H9 (cell line): ENCODE measurements at regions not wholly inside any gene's neighbourhood (a gene's known extent, or its start where the extent isn't known, plus 50 kb on each side); places are given as distances from the start of the nearest gene placed in this dataset.

Source experiments
- DNase-seq: peaks from one replicate; pipeline ENCODE4 v3.0.0-alpha.2; 2017
- H2AFZ ChIP-seq: one replicate; pipeline ENCODE4 v1.6.1; 2013; ENCODE audit warnings: mild to moderate bottlenecking, low read length, control low read depth, moderate library complexity
- H2AK5ac ChIP-seq: 2 replicates; pipeline ENCODE4 v1.6.1; 2013; ENCODE audit warnings: low read length, control low read depth, mixed read lengths; ENCODE audit not compliant: insufficient read length
- H2BK120ac ChIP-seq: one replicate; pipeline ENCODE4 v1.6.1; 2013; ENCODE audit warnings: low read depth, mild to moderate bottlenecking, low read length, control low read depth, inconsistent platforms; ENCODE audit not compliant: poor library complexity, severe bottlenecking
- H2BK12ac ChIP-seq: 2 replicates; pipeline ENCODE4 v1.6.1; 2013; ENCODE audit warnings: low read length, control low read depth, mixed read lengths, low read depth; ENCODE audit not compliant: insufficient read length
- H2BK15ac ChIP-seq: 2 replicates; pipeline ENCODE4 v1.6.1; 2013; ENCODE audit warnings: low read depth, low read length, control low read depth
- H2BK20ac ChIP-seq: one replicate; pipeline ENCODE4 v1.6.1; 2013; ENCODE audit warnings: low read depth, mild to moderate bottlenecking, low read length, control low read depth, inconsistent platforms; ENCODE audit not compliant: poor library complexity, severe bottlenecking
- H2BK5ac ChIP-seq: 2 replicates; pipeline ENCODE4 v1.6.1; 2013; ENCODE audit warnings: low read length, control low read depth, mixed read lengths; ENCODE audit not compliant: insufficient read length
- H3K14ac ChIP-seq: 2 replicates; pipeline ENCODE4 v1.6.1; 2013; ENCODE audit warnings: low read length, control low read depth; ENCODE audit not compliant: insufficient read depth
- H3K18ac ChIP-seq: 2 replicates; pipeline ENCODE4 v1.6.1; 2013; ENCODE audit warnings: low read depth, mild to moderate bottlenecking, mixed read lengths, low read length, control low read depth; ENCODE audit not compliant: insufficient read length
- H3K23ac ChIP-seq: 2 replicates; pipeline ENCODE4 v1.6.1; 2013; ENCODE audit warnings: low read length, control low read depth, mixed read lengths, low read depth; ENCODE audit not compliant: insufficient read length
- H3K23me2 ChIP-seq: 2 replicates; pipeline ENCODE4 v1.6.1; 2013; ENCODE audit warnings: low read depth, mild to moderate bottlenecking, mixed read lengths, low read length, control low read depth; ENCODE audit not compliant: insufficient read length, poor library complexity, severe bottlenecking
- H3K27ac ChIP-seq: 2 replicates; pipeline ENCODE4 v1.5.1; 2013; ENCODE audit warnings: low read length, control low read depth, mixed read lengths, low read depth; ENCODE audit not compliant: insufficient read length
- H3K27me3 ChIP-seq: 2 replicates; pipeline ENCODE4 v1.6.1; 2013; ENCODE audit warnings: low read length, control low read depth, inconsistent platforms; ENCODE audit not compliant: insufficient read depth
- H3K4ac ChIP-seq: 2 replicates; pipeline ENCODE4 v1.6.1; 2013; ENCODE audit warnings: low read depth, mild to moderate bottlenecking, control low read depth, inconsistent platforms, low read length, moderate library complexity
- H3K4me1 ChIP-seq: 2 replicates; pipeline ENCODE4 v1.6.1; 2013; ENCODE audit warnings: low read length, control low read depth, inconsistent platforms; ENCODE audit not compliant: insufficient read depth
- H3K4me2 ChIP-seq: 2 replicates; pipeline ENCODE4 v1.6.1; 2013; ENCODE audit warnings: low read length, control low read depth, mixed read lengths; ENCODE audit not compliant: insufficient read length, insufficient read depth
- H3K56ac ChIP-seq: 2 replicates; pipeline ENCODE4 v1.6.1; 2013; ENCODE audit warnings: low read depth, mild to moderate bottlenecking, mixed read lengths, low read length, control low read depth; ENCODE audit not compliant: insufficient read length
- H3K79me1 ChIP-seq: 2 replicates; pipeline ENCODE4 v1.6.1; 2013; ENCODE audit warnings: low read depth, mild to moderate bottlenecking, moderate library complexity, low read length, control low read depth, inconsistent platforms; ENCODE audit not compliant: insufficient read depth, poor library complexity, severe bottlenecking
- H3K79me2 ChIP-seq: 2 replicates; pipeline ENCODE4 v1.6.1; 2013; ENCODE audit warnings: low read length, control low read depth, inconsistent platforms; ENCODE audit not compliant: insufficient read depth
- H3K9ac ChIP-seq: 2 replicates; pipeline ENCODE4 v1.6.1; 2013; ENCODE audit warnings: low read length, control low read depth, mixed read lengths; ENCODE audit not compliant: insufficient read length; ENCODE audit errors: extremely low read depth
- H3K9me3 ChIP-seq: one replicate; pipeline ENCODE4 v1.6.1; 2013; ENCODE audit warnings: low read depth, low read length, inconsistent platforms; ENCODE audit not compliant: control insufficient read depth
- H3T11ph ChIP-seq: one replicate; pipeline ENCODE4 v1.6.1; 2013; ENCODE audit warnings: mild to moderate bottlenecking, low read length, control low read depth, inconsistent platforms
- H4K20me1 ChIP-seq: one replicate; pipeline ENCODE4 v1.6.1; 2013; ENCODE audit not compliant: control insufficient read depth, insufficient read length, insufficient read depth
- H4K5ac ChIP-seq: 2 replicates; pipeline ENCODE4 v1.6.1; 2013; ENCODE audit warnings: low read depth, mild to moderate bottlenecking, mixed read lengths, low read length, control low read depth; ENCODE audit not compliant: insufficient read length
- H4K8ac ChIP-seq: replicated peaks from 2 replicates; pipeline ENCODE4 v1.6.1; 2013; ENCODE audit warnings: low read length, control low read depth, mixed read lengths, low read depth; ENCODE audit not compliant: insufficient read length
- H4K91ac ChIP-seq: 2 replicates; pipeline ENCODE4 v1.6.1; 2013; ENCODE audit warnings: low read depth, mild to moderate bottlenecking, moderate library complexity, mixed read lengths, low read length, control low read depth; ENCODE audit not compliant: insufficient read length
- H3K27ac Mint-ChIP-seq, 3 experiments: 2 replicates in 2 of 3; 3 replicates in 1 of 3; pipeline ENCODE4 v1.8.0; 2020 to 2021; ENCODE audit warnings: mixed read lengths in 3 of 3, mild to moderate bottlenecking in 1 of 3, moderate library complexity in 1 of 3
- H3K27me3 Mint-ChIP-seq: 2 replicates; pipeline ENCODE4 v1.8.0; 2021; ENCODE audit warnings: low read depth, mild to moderate bottlenecking, moderate library complexity, mixed read lengths
- H3K36me3 Mint-ChIP-seq, 3 experiments: 2 replicates in 2 of 3; 3 replicates in 1 of 3; pipeline ENCODE4 v1.8.0; 2020 to 2021; ENCODE audit warnings: low read depth in 3 of 3, mixed read lengths in 3 of 3; ENCODE audit not compliant: insufficient read depth in 1 of 3
- H3K4me1 Mint-ChIP-seq, 2 experiments: 2 replicates each; pipeline ENCODE4 v1.8.0; 2020; ENCODE audit warnings: mixed read lengths in 2 of 2
- H3K4me3 Mint-ChIP-seq, 2 experiments: 2 replicates in 1 of 2; 3 replicates in 1 of 2; pipeline ENCODE4 v1.8.0; 2020 to 2021; ENCODE audit warnings: mild to moderate bottlenecking in 2 of 2, mixed read lengths in 2 of 2, moderate library complexity in 1 of 2
- H3K9me3 Mint-ChIP-seq, 2 experiments: 2 replicates in 1 of 2; 3 replicates in 1 of 2; pipeline ENCODE4 v1.8.0; 2020; ENCODE audit warnings: mild to moderate bottlenecking in 2 of 2, mixed read lengths in 2 of 2, moderate library complexity in 1 of 2
- WGBS: extraction: QIAGEN DNeasy Blood & Tissue Kit; methylation state at CpG from one replicate; pipeline ENCODE4 v1.1.7; 2013; ENCODE audit warnings: missing lambda C conversion rate, low lambda C conversion rate, mixed read lengths; ENCODE audit not compliant: insufficient read length; ENCODE audit errors: extremely low coverage; 5-methylcytosine and 5-hydroxymethylcytosine counted together
- TF ChIP-seq, protein P1 (sequence below): fragments of 200-600 bp; sonication (generic); conservative IDR thresholded peaks from 3 replicates; pipeline ENCODE4 v1.8.0; 2021; ENCODE audit warnings: antibody characterized with exemption, mild to moderate bottlenecking

- Mint-ChIP-seq H3K4me3 (no peak overlapping the region), H3K27me3 (no peaks in the 10 kb centered on the region; the same call in 1 of the 2 replicates), H3K4me1 (no peaks in the 10 kb centered on the region), H3K27ac (no peak overlapping the region), H3K36me3 (no peaks in the 10 kb centered on the region), H3K9me3 (no peaks in the 10 kb centered on the region; a peak in 1 of 5 replicates)
- Histone ChIP-seq H4K91ac (no peak overlapping the region), H3K18ac (no peak overlapping the region), H3T11ph (no peak overlapping the region), H3K23me2 (no peaks in the 10 kb centered on the region), H4K8ac (no peak overlapping the region), H4K5ac (no peak overlapping the region), H3K27ac (no peak overlapping the region), H3K4me2 (no peak overlapping the region), H3K23ac (no peak overlapping the region), H2BK12ac (no peak overlapping the region), H2AK5ac (no peak overlapping the region), H4K20me1 (no peaks in the 10 kb centered on the region), H2BK15ac (no peak overlapping the region), H3K9ac (no peak overlapping the region), H3K56ac (no peak overlapping the region), H3K9me3 (no peaks in the 10 kb centered on the region), H3K27me3 (no peaks in the 10 kb centered on the region), H3K4ac (no peak overlapping the region), H3K4me1 (no peaks in the 10 kb centered on the region), H2BK5ac (no peak overlapping the region), H3K14ac (no peak overlapping the region), H2BK20ac (no peak overlapping the region), H2AFZ (no peak overlapping the region), H3K79me1 (no peaks in the 10 kb centered on the region), H2BK120ac (no peak overlapping the region), H3K79me2 (no peaks in the 10 kb centered on the region)
- no CpG with 5 or more reads among the region's 2 CpGs for WGBS
- no peak for DNase-seq
- TF ChIP-seq, protein P1, sequence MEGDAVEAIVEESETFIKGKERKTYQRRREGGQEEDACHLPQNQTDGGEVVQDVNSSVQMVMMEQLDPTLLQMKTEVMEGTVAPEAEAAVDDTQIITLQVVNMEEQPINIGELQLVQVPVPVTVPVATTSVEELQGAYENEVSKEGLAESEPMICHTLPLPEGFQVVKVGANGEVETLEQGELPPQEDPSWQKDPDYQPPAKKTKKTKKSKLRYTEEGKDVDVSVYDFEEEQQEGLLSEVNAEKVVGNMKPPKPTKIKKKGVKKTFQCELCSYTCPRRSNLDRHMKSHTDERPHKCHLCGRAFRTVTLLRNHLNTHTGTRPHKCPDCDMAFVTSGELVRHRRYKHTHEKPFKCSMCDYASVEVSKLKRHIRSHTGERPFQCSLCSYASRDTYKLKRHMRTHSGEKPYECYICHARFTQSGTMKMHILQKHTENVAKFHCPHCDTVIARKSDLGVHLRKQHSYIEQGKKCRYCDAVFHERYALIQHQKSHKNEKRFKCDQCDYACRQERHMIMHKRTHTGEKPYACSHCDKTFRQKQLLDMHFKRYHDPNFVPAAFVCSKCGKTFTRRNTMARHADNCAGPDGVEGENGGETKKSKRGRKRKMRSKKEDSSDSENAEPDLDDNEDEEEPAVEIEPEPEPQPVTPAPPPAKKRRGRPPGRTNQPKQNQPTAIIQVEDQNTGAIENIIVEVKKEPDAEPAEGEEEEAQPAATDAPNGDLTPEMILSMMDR: no peak
These were observed 156.9 kb upstream of the ZFP64 start for GRCh38 chr20:52348434-52348833.
